MM.1S (cell line): ENCODE measurements at regions not wholly inside any gene's neighbourhood (a gene's known extent, or its start where the extent isn't known, plus 50 kb on each side); places are given as distances from the start of the nearest gene placed in this dataset.

Experiments
- EZH2 ChIP-seq: fragments of 300-600 bp; sonication (generic); optimal IDR thresholded peaks from 2 replicates; pipeline ENCODE3; 2017; ENCODE audit warnings: low read depth, mild to moderate bottlenecking, antibody characterized with exemption, low read length, mixed read lengths
- EZH2phosphoT487 ChIP-seq: fragments of 300-600 bp; sonication (generic); IDR thresholded peaks from 2 replicates; pipeline ENCODE4 v1.6.1; 2018; ENCODE audit warnings: antibody characterized with exemption, low read length
- TF ChIP-seq, protein P1 (sequence below): fragments of 300-600 bp; sonication (generic); IDR thresholded peaks from 2 replicates; pipeline ENCODE4 v1.5.1; 2016; ENCODE audit warnings: antibody characterized with exemption, low read length, mixed read lengths

DNA sequence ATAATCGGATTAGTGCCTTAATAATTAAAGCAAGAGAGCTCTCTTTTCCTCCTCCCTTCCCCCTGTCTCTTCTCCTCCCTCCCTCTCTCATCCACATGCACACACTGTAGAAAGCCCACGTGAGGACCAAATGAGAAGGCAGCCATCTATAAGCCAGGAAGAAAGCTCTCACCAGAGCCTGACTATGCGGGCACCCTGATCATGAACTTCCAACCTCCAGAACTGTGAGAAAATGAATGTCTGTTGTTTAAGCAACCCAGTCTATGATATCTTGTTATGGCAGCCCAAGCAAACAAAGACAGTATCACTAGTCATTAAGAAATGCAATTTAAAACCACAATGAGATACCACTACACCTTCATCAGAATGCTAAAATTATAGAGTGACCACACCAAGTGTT, 220.3 kb downstream of the EN1 start:
- TF ChIP-seq, protein P1, sequence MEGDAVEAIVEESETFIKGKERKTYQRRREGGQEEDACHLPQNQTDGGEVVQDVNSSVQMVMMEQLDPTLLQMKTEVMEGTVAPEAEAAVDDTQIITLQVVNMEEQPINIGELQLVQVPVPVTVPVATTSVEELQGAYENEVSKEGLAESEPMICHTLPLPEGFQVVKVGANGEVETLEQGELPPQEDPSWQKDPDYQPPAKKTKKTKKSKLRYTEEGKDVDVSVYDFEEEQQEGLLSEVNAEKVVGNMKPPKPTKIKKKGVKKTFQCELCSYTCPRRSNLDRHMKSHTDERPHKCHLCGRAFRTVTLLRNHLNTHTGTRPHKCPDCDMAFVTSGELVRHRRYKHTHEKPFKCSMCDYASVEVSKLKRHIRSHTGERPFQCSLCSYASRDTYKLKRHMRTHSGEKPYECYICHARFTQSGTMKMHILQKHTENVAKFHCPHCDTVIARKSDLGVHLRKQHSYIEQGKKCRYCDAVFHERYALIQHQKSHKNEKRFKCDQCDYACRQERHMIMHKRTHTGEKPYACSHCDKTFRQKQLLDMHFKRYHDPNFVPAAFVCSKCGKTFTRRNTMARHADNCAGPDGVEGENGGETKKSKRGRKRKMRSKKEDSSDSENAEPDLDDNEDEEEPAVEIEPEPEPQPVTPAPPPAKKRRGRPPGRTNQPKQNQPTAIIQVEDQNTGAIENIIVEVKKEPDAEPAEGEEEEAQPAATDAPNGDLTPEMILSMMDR, result no peak
- TF ChIP-seq EZH2phosphoT487 (no peak), EZH2 (no peak)
